ENCODE measurements at regions not wholly inside any gene's neighbourhood (a gene's known extent, or its start where the extent isn't known, plus 50 kb on each side); places are given as distances from the start of the nearest gene placed in this dataset.
A peak's percentile ranks its signal among the peaks of the same experiment; 100 is the strongest.

DNA sequence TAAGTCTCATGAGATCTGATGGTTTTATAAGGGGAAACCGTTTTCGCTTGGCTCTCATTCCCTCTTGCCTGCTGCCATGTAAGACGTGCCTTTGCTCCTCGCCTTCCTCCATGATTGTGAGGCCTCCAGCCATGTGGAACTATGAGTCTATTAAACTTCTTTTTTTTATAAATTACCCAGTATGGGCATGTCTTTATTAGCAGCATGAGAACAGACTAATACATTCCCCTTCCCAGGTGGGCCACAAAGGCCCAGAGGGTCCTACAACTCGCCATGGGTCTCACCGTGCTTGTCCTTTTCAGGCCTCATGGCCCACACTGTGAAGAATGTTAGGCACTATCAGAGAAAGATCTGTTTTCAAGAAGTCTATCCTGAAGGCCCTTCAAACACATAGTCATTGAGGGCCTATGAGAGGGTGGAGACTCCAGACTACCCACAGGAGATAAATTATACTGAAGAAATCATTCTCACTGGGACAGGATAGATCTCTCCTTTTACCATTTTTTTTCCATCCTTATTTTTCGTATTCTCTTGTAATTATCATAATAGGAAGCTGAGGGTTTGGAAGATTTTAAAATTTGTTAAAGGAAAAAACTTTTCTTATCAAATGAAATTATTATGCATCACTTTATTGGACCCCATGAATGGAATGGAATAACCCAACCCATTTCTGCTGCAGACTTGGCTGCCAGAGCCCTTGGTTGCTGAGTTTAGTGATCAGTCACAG is 57.2 kb upstream of the EPCAM start:
- 85 to 90% methylated on average over 7 of the region's 7 CpGs for WGBS, 2 experiments (ENCODE audit: low coverage in 1 of 2, low lambda C conversion rate in 2 of 2, missing lambda C conversion rate in 2 of 2)

DNA sequence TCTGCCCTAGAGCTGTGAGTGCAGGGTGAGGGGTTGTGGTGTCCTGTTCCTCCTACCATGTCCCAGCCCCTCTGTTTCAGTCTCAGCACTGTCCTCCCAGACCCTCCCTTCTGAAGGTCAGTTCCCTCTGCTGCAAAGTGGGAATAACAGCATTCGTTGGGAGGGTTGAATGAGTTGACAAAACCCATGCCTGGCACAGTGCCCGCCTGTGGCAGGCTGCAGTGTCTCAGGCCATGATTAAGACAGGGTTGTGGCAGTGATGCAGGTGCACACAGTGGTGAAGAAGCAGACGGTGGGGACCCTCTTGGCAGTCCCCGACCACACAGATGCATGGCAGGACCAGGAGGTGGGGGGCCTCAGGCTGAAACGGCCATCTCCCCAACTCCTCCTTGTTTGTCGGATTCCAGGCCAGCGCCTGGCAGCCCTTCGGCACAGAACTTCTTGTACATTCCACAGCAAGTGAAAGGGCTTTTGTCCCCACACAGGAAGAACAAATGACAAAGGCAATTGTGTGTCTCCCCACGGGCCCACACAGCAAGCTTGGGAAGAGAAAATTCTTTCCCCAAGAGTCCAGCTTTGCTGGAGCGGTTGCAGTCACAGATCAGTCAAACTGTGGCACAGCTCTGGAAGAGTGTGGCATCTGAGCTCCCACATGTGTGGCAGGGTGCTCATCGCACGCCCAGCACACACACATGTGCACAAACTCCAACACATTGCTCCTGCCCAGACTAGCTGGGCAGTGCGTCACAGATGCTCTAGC is 58.1 kb upstream of the EPCAM start:
- H3F3A ChIP-seq (ENCODE audit: insufficient read depth), result no peaks in the 10 kb centered on the region
- in situ Hi-C loops (cut with MboI), result loop anchor here (10.0 to 25.0 kb wide), 2 partner anchors 316 to 674 kb away; no protein-coding TSS in a partner anchor
- no peak overlapping the region for H3K9ac ChIP-seq
- no peak overlapping the region for H3K4me3 ChIP-seq
- no peaks in the 10 kb centered on the region for H3K9me2 ChIP-seq (ENCODE audit: insufficient read depth)
- no peaks in the 10 kb centered on the region for H4K20me1 ChIP-seq (ENCODE audit: insufficient read depth)
- 73 to 74% methylated on average over 13 of the region's 13 CpGs for WGBS, 2 experiments (ENCODE audit: low coverage in 1 of 2, low lambda C conversion rate in 2 of 2, missing lambda C conversion rate in 2 of 2)
- H3K4me1 ChIP-seq (ENCODE audit: insufficient read depth), result no peaks in the 10 kb centered on the region
- H3K36me3 ChIP-seq (ENCODE audit: low read depth), result no peaks in the 10 kb centered on the region
- no peaks in the 10 kb centered on the region for H3K9me3 ChIP-seq (ENCODE audit: low read depth)
- no peaks in the 10 kb centered on the region for H3K79me2 ChIP-seq (ENCODE audit: insufficient read depth)
- no peak overlapping the region for H3K4me2 ChIP-seq (ENCODE audit: unreplicated experiment)
- TF ChIP-seq EZH2phosphoT487 (IDR thresholded peaks at IDR 0.05; ENCODE audit: insufficient read depth, low read depth) (no peak), EZH2 (IDR thresholded peaks at IDR 0.05; ENCODE audit: insufficient read depth, poor library complexity, severe bottlenecking) (no peak)
- DNase-seq, result no peak
- no peaks in the 10 kb centered on the region for H3K27me3 ChIP-seq (replicated peaks; ENCODE audit: insufficient read depth)
- H2AFZ ChIP-seq, result no peak overlapping the region
- no peak overlapping the region for H3K27ac ChIP-seq

More for the DNA sequence above, 57.2 kb upstream of the EPCAM start:
- no peaks in the 10 kb centered on the region for H3K27me3 ChIP-seq (replicated peaks; ENCODE audit: insufficient read depth)
- H3K4me2 ChIP-seq (ENCODE audit: unreplicated experiment), result no peak overlapping the region
- H3K4me3 ChIP-seq, result no peak overlapping the region
- in situ Hi-C loops (cut with MboI), result loop anchor here (10.0 to 25.0 kb wide), 2 partner anchors 317 to 675 kb away; no protein-coding TSS in a partner anchor
- no peaks in the 10 kb centered on the region for H3K9me2 ChIP-seq (ENCODE audit: insufficient read depth)
- H3K27ac ChIP-seq, result no peak overlapping the region
- no peaks in the 10 kb centered on the region for H3K4me1 ChIP-seq (ENCODE audit: insufficient read depth)
- TF ChIP-seq EZH2phosphoT487 (IDR thresholded peaks at IDR 0.05; ENCODE audit: insufficient read depth, low read depth) (no peak), EZH2 (IDR thresholded peaks at IDR 0.05; ENCODE audit: insufficient read depth, poor library complexity, severe bottlenecking) (no peak)
- DNase-seq, result no peak
- no peak overlapping the region for H3K9ac ChIP-seq
- H3K9me3 ChIP-seq (ENCODE audit: low read depth), result no peaks in the 10 kb centered on the region
- H3F3A ChIP-seq (ENCODE audit: insufficient read depth), result no peaks in the 10 kb centered on the region
- no peaks in the 10 kb centered on the region for H3K79me2 ChIP-seq (ENCODE audit: insufficient read depth)
- no peaks in the 10 kb centered on the region for H4K20me1 ChIP-seq (ENCODE audit: insufficient read depth)
- no peak overlapping the region for H2AFZ ChIP-seq
- H3K36me3 ChIP-seq (ENCODE audit: low read depth), result no peaks in the 10 kb centered on the region

DNA sequence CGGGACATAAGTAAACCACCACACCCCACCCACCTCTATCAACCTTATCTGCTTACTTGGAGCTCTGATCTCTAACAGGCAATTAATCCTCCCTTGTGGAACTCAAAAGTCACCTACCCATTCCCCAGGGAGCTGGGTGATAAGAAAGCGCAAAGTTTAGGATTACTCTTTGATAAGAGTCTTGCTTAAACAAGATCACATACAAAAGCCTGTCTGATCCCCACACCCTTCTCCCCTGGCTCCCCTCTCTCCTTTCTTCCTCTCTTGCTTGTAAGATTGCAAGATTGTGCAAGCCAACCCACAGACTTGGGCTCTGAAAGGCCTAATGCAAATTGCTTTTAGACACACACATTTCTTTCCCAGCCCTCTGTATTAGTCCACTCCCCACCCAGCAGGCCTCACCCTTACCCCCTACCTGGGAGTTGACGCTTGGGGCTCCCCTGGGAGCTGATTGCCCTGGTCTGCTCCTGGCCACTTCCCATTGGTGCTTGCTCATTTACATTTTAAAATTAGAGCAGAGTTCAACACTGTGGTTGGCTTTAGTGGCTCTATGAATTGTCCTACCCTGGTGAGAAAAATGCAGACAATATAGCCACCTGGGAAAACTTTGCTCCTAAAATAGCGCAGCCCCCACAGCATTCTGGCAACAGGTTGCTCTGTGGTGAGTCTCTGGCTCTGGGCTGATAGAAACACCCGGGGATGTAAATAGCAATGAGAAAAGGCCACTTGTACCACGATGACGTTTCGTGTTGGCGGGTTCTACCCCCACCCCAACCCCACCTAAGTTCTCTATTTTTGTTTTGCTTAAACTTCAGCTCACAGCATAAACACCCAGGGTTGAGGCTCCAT is 58.9 kb upstream of the EPCAM start:
- no peak overlapping the region for H2AFZ ChIP-seq
- TF ChIP-seq EZH2phosphoT487 (IDR thresholded peaks at IDR 0.05; ENCODE audit: insufficient read depth, low read depth), result no peak
- TF ChIP-seq EZH2 (IDR thresholded peaks at IDR 0.05; ENCODE audit: insufficient read depth, poor library complexity, severe bottlenecking), result no peak
- H3K79me2 ChIP-seq (ENCODE audit: insufficient read depth), result no peaks in the 10 kb centered on the region
- H3K9me2 ChIP-seq (ENCODE audit: insufficient read depth), result no peaks in the 10 kb centered on the region
- H3K9ac ChIP-seq, result no peak overlapping the region
- no peak overlapping the region for H3K4me2 ChIP-seq (ENCODE audit: unreplicated experiment)
- H3K9me3 ChIP-seq (ENCODE audit: low read depth), result no peaks in the 10 kb centered on the region
- in situ Hi-C loops (cut with MboI), result loop anchor here (10.0 to 25.0 kb wide), 2 partner anchors 315 to 673 kb away; no protein-coding TSS in a partner anchor
- no peaks in the 10 kb centered on the region for H3K27me3 ChIP-seq (replicated peaks; ENCODE audit: insufficient read depth)
- H3K4me1 ChIP-seq (ENCODE audit: insufficient read depth), result no peaks in the 10 kb centered on the region
- no peak overlapping the region for H3K4me3 ChIP-seq
- no peaks in the 10 kb centered on the region for H4K20me1 ChIP-seq (ENCODE audit: insufficient read depth)
- WGBS, 2 experiments (ENCODE audit: low coverage in 1 of 2, low lambda C conversion rate in 2 of 2, missing lambda C conversion rate in 2 of 2), result 75 to 76% methylated on average over 9 of the region's 9 CpGs
- peak; percentile 46 for DNase-seq
- no peaks in the 10 kb centered on the region for H3F3A ChIP-seq (ENCODE audit: insufficient read depth)
- no peaks in the 10 kb centered on the region for H3K36me3 ChIP-seq (ENCODE audit: low read depth)
- no peak overlapping the region for H3K27ac ChIP-seq

DNA sequence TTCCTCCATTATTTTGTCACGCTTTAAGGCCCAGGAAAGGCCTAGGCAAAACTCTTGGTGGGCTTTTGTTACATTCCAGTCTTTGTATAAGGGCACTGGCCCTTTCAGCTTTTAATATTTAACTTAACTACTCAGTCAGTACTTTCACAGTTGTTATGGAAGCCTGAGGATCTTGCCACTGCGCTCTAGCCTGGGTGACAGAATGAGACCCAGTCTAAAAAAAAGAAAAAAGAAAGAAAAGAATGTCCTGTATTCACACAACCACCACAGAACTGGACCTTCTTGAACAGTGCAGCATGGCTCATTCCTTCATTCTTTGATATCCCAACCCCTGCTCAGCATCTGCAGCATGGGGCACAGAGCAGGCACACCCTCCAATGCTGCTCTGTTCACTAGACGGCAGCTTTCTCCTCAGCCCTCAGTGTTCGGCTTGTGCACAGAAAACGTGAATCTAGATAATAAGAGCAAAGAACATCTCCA is 59.6 kb upstream of the EPCAM start:
- Histone ChIP-seq H3K9me3 (ENCODE audit: low read depth) (no peaks in the 10 kb centered on the region), H3F3A (ENCODE audit: insufficient read depth) (no peaks in the 10 kb centered on the region), H3K4me2 (ENCODE audit: unreplicated experiment) (no peak overlapping the region), H2AFZ (no peak overlapping the region), H3K79me2 (ENCODE audit: insufficient read depth) (no peaks in the 10 kb centered on the region), H3K4me3 (no peak overlapping the region), H3K36me3 (ENCODE audit: low read depth) (no peaks in the 10 kb centered on the region), H4K20me1 (ENCODE audit: insufficient read depth) (no peaks in the 10 kb centered on the region), H3K9me2 (ENCODE audit: insufficient read depth) (no peaks in the 10 kb centered on the region), H3K9ac (no peak overlapping the region), H3K27me3 (replicated peaks; ENCODE audit: insufficient read depth) (no peaks in the 10 kb centered on the region), H3K27ac (no peak overlapping the region), H3K4me1 (ENCODE audit: insufficient read depth) (no peaks in the 10 kb centered on the region)
- no peak for DNase-seq
- 93 to 96% methylated on average over 5 of the region's 5 CpGs for WGBS, 2 experiments (ENCODE audit: low coverage in 1 of 2, low lambda C conversion rate in 2 of 2, missing lambda C conversion rate in 2 of 2)
- no peak for TF ChIP-seq EZH2phosphoT487 (IDR thresholded peaks at IDR 0.05; ENCODE audit: insufficient read depth, low read depth)
- TF ChIP-seq EZH2 (IDR thresholded peaks at IDR 0.05; ENCODE audit: insufficient read depth, poor library complexity, severe bottlenecking), result no peak
- in situ Hi-C loops (cut with MboI), result loop anchor here (25.0 kb wide), 1 partner anchor 672 kb away; no protein-coding TSS in a partner anchor
